ENCODE measurements at regions not wholly inside any gene's neighbourhood (a gene's known extent, or its start where the extent isn't known, plus 50 kb on each side); places are given as distances from the start of the nearest gene placed in this dataset.
"Not testable (repeated sequence)": the region's sequence is repeated elsewhere in the genome, so short reads cannot be mapped to it uniquely, and the experiment has no call there.

- no peak for DNase-seq (ENCODE audit: extremely low read depth in 1 of 2, low read depth in 1 of 2)
These were observed 62.0 kb upstream of the ST3GAL6 start for GRCh38 chr3:98701071-98701675.

DNA sequence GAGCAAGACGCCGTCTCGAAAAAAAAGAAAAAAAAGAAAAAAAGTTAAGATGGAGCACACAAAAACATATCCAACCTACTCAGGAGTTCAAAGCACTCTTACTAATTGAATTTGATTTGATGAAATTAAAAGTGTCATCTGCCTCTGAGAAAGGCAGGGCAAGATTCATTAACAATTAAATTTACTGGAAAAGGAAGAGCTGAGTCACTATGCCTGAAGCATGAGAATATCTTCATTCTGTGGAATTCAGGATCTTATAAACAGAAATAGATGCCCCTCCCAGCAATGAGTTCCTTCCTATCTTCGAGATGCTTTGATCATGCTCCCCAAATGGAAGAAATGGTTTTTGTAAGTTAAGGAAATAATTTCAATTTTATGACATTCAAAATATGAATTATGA, 61.0 kb upstream of the ST3GAL6 start:
- no peak for DNase-seq (ENCODE audit: extremely low read depth in 1 of 2, low read depth in 1 of 2)

DNA sequence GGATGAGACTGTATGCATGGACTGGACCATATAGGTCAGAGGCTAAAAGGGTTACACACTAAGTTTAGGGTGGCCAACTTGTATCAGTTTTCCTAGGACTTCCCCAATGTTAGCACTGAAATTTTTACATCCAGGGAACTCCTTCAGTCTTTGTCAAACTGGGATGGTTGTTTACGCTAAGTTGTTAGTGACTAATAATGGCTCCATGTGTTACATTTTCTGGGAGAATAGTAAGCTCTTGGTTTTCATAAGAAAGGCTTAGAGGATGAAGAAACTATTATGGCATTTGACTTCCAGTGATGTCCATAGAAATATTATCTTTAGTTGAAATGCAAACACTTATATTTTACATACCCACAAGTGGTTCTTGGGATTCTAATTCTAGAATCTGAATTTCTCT, 57.9 kb upstream of the ST3GAL6 start:
- no peak for DNase-seq (ENCODE audit: extremely low read depth in 1 of 2, low read depth in 1 of 2)

DNA sequence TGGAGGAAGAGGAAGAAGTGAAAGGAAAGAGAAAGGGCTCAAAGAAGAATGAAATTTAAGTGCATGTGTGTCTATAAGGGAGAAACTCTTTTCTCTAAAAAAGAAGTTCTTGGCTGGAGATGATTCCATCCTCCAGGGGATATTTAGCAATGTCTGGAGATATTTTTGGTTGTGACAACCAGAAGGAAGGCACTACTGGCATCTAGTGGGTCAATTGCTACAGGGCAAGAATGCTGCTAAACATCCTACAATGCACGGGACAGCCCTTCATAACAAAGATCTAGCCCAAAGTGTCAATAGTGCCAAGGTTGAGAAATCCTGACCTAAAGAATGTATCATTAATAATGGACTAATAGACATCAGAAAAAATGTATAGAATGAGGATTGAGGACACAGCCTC, 57.4 kb upstream of the ST3GAL6 start:
- no peak for DNase-seq (ENCODE audit: extremely low read depth in 1 of 2, low read depth in 1 of 2)

- DNase-seq (ENCODE audit: extremely low read depth in 1 of 2, low read depth in 1 of 2) = not testable (repeated sequence)
These were observed 54.5 kb upstream of the ST3GAL6 start for GRCh38 chr3:98708681-98709080.

DNA sequence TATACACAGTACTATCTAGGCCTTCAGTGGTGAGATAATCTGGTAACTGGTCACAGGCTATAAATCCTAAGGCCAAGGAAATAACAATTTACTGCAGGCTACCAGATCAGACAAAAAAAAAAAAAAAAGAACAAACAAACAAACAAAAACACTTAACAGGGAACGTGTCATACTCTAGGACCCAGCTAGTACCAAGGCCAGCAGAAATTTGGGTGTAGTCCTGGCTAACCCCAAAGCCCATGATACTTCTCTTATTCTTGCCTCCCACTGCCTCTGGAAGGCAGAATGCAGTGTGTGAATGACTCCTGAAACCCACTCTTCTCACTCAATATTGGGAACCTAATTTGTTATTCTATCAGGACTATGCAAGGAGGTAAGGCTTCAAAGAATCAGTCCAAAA, 53.7 kb upstream of the ST3GAL6 start:
- DNase-seq (ENCODE audit: extremely low read depth in 1 of 2, low read depth in 1 of 2) = no peak

DNA sequence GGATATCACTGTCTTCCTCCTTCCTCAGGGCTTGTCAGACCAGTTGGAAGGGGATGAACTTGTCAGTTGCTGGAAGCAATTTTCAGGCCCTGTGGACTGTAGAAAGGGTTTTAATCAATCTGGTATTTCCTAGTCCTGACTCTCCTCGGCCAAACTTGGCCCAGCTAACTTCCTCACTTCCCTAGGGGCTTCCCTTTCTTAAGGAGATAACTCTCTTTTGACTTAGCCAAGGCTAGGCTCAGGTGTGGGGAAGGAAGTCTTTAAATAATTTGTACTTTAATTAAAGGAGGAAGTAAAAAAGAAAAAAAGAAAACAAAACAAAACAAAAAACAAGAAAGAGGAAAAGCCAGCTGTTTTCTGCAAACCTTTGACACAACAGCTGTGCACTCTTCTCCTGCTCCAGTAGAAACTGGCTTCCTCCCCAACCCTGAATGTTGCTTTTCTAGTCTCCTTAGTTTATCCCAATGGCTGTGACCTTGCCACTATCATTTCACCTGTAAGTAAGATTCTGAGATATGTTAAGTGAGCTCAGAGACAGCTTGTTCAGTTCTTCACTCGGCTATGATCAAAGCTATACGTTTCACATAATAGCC, 53.0 kb upstream of the ST3GAL6 start:
- DNase-seq (ENCODE audit: extremely low read depth in 1 of 2, low read depth in 1 of 2) = no peak

- DNase-seq (ENCODE audit: extremely low read depth in 1 of 2, low read depth in 1 of 2) = no peak
These were observed 51.7 kb upstream of the ST3GAL6 start for GRCh38 chr3:98711426-98711825.

DNA sequence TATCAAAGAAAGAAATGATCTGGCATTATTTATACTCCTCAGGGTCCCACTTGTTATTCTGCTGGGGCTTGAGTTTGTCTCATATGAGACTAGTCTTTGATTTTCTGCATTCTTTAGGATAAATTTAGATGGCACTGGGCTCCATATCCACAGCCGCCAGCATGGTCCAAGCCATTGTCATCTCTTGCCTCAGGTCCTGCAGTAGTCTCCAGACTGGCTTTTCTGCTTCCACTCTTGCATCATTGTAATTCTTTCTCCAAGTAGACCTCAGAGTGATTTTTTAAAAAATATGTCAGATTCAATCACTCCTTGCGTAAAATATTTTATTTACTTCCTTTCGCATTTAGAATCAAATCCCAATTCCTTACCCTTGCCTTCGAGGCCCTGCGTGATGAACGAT, 50.4 kb upstream of the ST3GAL6 start:
- no peak for DNase-seq (ENCODE audit: extremely low read depth in 1 of 2, low read depth in 1 of 2)

DNA sequence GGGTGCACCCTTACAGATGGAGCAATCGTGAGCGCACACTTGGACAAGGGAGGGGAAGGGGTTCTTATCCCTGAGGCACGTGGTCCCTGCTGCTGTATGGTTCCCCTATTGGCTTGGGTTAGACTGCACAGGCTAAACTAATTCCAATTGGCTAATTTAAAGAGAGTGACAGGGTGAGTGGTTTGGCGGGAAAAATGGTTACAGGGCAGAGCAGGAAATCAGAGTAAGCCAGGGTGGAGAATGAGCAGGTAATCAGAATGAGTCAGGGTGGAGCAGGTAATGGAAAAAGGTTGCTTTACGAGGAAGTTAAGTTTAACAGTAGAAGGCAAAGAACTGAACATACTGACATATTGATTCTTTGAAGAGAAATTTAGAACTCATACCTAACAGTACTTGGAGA, 49.8 kb upstream of the ST3GAL6 start:
- not testable (repeated sequence) for DNase-seq (ENCODE audit: extremely low read depth in 1 of 2, low read depth in 1 of 2)

Data from stimulated activated CD8-positive, alpha-beta memory T cell treated with anti-CD3 and anti-CD28 coated beads, Interleukin-7, amount 100 ng/mL, for 48 hours (primary cell).